SK-N-SH (cell line): ENCODE measurements at regions not wholly inside any gene's neighbourhood (a gene's known extent, or its start where the extent isn't known, plus 50 kb on each side); places are given as distances from the start of the nearest gene placed in this dataset.

Source experiments
- EP300 ChIP-seq, 2 experiments: IDR thresholded peaks; 2 replicates each; pipeline versions ENCODE4 v1.4.0 to v1.6.1; 2012; ENCODE audit warnings: borderline replicate concordance in 1 of 2, low read depth in 1 of 2, low read length in 1 of 2
- GABPA ChIP-seq: IDR thresholded peaks from 2 replicates; pipeline ENCODE4 v1.4.0; 2012; ENCODE audit warnings: low read depth, mild to moderate bottlenecking
- SIN3A ChIP-seq: IDR thresholded peaks from 2 replicates; pipeline ENCODE4 v1.6.1; 2012; ENCODE audit warnings: low read depth, mild to moderate bottlenecking, low read length, moderate library complexity, borderline replicate concordance
- TF ChIP-seq, protein P1 (sequence below): IDR thresholded peaks from 2 replicates; pipeline ENCODE4 v1.6.1; 2012; ENCODE audit warnings: mild to moderate bottlenecking, low read depth, low read length, moderate library complexity
- TF ChIP-seq, protein P2 (sequence below): fragments of 200-600 bp; sonication (generic); IDR thresholded peaks from 2 replicates; pipeline ENCODE4 v1.6.1; 2017; ENCODE audit warnings: antibody characterized with exemption, mild to moderate bottlenecking, moderate library complexity
- TF ChIP-seq, protein P3 (sequence below): fragments of 150-350 bp; IDR thresholded peaks from 2 replicates; pipeline ENCODE4 v1.6.1; 2016; ENCODE audit warnings: mild to moderate bottlenecking, low read depth, low read length

DNA sequence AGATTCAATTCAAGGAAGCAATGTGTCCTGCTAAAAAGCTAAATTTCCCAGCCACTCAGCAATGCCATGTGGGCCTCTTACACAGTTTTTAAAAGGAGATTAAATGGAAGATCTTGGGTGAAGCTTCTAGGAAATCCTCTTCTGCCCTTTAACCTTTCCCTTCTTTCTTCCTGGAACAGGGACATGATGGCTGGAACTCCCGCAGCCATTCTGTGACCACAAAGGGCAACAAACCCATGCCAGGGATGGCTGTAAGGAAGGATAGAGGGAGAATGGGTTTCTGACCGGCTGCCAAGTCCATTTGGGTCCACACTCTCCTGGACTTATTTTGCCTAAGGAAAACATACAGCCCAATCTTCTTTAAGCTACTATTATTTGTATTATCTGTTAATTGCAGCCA is 52.6 kb upstream of the ASAP2 start:
- TF ChIP-seq EP300 (IDR thresholded peaks at IDR 0.05; ENCODE audit: borderline replicate concordance in 1 of 2, low read depth in 1 of 2, low read length in 1 of 2) (no peak), SIN3A (no peak), GABPA (no peak)
- TF ChIP-seq, protein P1, sequence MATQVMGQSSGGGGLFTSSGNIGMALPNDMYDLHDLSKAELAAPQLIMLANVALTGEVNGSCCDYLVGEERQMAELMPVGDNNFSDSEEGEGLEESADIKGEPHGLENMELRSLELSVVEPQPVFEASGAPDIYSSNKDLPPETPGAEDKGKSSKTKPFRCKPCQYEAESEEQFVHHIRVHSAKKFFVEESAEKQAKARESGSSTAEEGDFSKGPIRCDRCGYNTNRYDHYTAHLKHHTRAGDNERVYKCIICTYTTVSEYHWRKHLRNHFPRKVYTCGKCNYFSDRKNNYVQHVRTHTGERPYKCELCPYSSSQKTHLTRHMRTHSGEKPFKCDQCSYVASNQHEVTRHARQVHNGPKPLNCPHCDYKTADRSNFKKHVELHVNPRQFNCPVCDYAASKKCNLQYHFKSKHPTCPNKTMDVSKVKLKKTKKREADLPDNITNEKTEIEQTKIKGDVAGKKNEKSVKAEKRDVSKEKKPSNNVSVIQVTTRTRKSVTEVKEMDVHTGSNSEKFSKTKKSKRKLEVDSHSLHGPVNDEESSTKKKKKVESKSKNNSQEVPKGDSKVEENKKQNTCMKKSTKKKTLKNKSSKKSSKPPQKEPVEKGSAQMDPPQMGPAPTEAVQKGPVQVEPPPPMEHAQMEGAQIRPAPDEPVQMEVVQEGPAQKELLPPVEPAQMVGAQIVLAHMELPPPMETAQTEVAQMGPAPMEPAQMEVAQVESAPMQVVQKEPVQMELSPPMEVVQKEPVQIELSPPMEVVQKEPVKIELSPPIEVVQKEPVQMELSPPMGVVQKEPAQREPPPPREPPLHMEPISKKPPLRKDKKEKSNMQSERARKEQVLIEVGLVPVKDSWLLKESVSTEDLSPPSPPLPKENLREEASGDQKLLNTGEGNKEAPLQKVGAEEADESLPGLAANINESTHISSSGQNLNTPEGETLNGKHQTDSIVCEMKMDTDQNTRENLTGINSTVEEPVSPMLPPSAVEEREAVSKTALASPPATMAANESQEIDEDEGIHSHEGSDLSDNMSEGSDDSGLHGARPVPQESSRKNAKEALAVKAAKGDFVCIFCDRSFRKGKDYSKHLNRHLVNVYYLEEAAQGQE: no peak
- TF ChIP-seq, protein P2, sequence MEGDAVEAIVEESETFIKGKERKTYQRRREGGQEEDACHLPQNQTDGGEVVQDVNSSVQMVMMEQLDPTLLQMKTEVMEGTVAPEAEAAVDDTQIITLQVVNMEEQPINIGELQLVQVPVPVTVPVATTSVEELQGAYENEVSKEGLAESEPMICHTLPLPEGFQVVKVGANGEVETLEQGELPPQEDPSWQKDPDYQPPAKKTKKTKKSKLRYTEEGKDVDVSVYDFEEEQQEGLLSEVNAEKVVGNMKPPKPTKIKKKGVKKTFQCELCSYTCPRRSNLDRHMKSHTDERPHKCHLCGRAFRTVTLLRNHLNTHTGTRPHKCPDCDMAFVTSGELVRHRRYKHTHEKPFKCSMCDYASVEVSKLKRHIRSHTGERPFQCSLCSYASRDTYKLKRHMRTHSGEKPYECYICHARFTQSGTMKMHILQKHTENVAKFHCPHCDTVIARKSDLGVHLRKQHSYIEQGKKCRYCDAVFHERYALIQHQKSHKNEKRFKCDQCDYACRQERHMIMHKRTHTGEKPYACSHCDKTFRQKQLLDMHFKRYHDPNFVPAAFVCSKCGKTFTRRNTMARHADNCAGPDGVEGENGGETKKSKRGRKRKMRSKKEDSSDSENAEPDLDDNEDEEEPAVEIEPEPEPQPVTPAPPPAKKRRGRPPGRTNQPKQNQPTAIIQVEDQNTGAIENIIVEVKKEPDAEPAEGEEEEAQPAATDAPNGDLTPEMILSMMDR: no peak
- TF ChIP-seq, protein P3, sequence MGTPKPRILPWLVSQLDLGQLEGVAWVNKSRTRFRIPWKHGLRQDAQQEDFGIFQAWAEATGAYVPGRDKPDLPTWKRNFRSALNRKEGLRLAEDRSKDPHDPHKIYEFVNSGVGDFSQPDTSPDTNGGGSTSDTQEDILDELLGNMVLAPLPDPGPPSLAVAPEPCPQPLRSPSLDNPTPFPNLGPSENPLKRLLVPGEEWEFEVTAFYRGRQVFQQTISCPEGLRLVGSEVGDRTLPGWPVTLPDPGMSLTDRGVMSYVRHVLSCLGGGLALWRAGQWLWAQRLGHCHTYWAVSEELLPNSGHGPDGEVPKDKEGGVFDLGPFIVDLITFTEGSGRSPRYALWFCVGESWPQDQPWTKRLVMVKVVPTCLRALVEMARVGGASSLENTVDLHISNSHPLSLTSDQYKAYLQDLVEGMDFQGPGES: no peak
